DND-41 (cell line): ENCODE measurements at regions not wholly inside any gene's neighbourhood (a gene's known extent, or its start where the extent isn't known, plus 50 kb on each side); places are given as distances from the start of the nearest gene placed in this dataset.
A peak's percentile ranks its signal among the peaks of the same experiment; 100 is the strongest.
"Not testable (repeated sequence)": the region's sequence is repeated elsewhere in the genome, so short reads cannot be mapped to it uniquely, and the experiment has no call there.

Experiments used
- ATAC-seq: fragments of 200-7000 bp; cut with Tn5 transposase; 3 replicates; pipeline ENCODE4 v1.9.1; 2021; ENCODE audit warnings: low read depth; ENCODE audit not compliant: insufficient read depth
- DNase-seq: peaks from one replicate; pipeline ENCODE4 v3.0.0-alpha.2; 2020
- H2AFZ ChIP-seq: 2 replicates; pipeline ENCODE4 v1.6.0; 2012; ENCODE audit warnings: low read depth, low read length
- H3K27ac ChIP-seq: 2 replicates; pipeline ENCODE4 v1.5.1; 2012; ENCODE audit warnings: low read length, inconsistent platforms
- H3K27me3 ChIP-seq: fragments of 200-600 bp; sonication (generic); 2 replicates; pipeline ENCODE4 v1.6.0; 2012; ENCODE audit warnings: low read length, mild to moderate bottlenecking, inconsistent platforms; ENCODE audit not compliant: insufficient read depth, poor library complexity
- H3K36me3 ChIP-seq: 2 replicates; pipeline ENCODE4 v1.5.1; 2012; ENCODE audit warnings: low read length, inconsistent platforms; ENCODE audit not compliant: insufficient read depth
- H3K4me1 ChIP-seq: 2 replicates; pipeline ENCODE4 v1.5.1; 2012; ENCODE audit warnings: mild to moderate bottlenecking, low read length; ENCODE audit not compliant: insufficient read depth
- H3K4me2 ChIP-seq: 2 replicates; pipeline ENCODE4 v1.6.0; 2012; ENCODE audit warnings: mild to moderate bottlenecking, moderate library complexity, low read length, inconsistent platforms; ENCODE audit not compliant: insufficient read depth
- H3K4me3 ChIP-seq, 2 experiments: fragments of 200-600 bp in 1 of 2; shearing (Covaris generic) in 1 of 2; 2 replicates each; pipeline ENCODE4 v1.5.1; 2012 to 2016; ENCODE audit warnings: inconsistent platforms in 2 of 2, low read length in 2 of 2, mild to moderate bottlenecking in 2 of 2, low read depth in 1 of 2, moderate library complexity in 1 of 2
- H3K79me2 ChIP-seq: 2 replicates; pipeline ENCODE4 v1.6.0; 2012; ENCODE audit warnings: low read length, inconsistent platforms; ENCODE audit not compliant: insufficient read depth
- H3K9ac ChIP-seq: 2 replicates; pipeline ENCODE4 v1.6.0; 2012; ENCODE audit warnings: low read depth, mild to moderate bottlenecking, inconsistent platforms, low read length, moderate library complexity
- H3K9me3 ChIP-seq: 2 replicates; pipeline ENCODE4 v1.5.1; 2012; ENCODE audit warnings: low read length, moderate library complexity, mild to moderate bottlenecking, inconsistent platforms; ENCODE audit not compliant: insufficient read depth, severe bottlenecking
- H4K20me1 ChIP-seq: 2 replicates; pipeline ENCODE4 v1.6.0; 2012; ENCODE audit warnings: low read length; ENCODE audit not compliant: insufficient read depth
- EZH2 ChIP-seq: IDR thresholded peaks from 3 replicates; pipeline ENCODE4 v1.6.1; 2012; ENCODE audit warnings: borderline replicate concordance, low read depth, mild to moderate bottlenecking, moderate library complexity, low read length, inconsistent platforms; ENCODE audit not compliant: severe bottlenecking
- TF ChIP-seq, protein P1 (sequence below): IDR thresholded peaks from 2 replicates; pipeline ENCODE4 v1.5.1; 2012; ENCODE audit warnings: borderline replicate concordance, low read length, moderate library complexity, mild to moderate bottlenecking; ENCODE audit not compliant: poor library complexity, severe bottlenecking; ENCODE audit errors: extremely low read depth

DNA sequence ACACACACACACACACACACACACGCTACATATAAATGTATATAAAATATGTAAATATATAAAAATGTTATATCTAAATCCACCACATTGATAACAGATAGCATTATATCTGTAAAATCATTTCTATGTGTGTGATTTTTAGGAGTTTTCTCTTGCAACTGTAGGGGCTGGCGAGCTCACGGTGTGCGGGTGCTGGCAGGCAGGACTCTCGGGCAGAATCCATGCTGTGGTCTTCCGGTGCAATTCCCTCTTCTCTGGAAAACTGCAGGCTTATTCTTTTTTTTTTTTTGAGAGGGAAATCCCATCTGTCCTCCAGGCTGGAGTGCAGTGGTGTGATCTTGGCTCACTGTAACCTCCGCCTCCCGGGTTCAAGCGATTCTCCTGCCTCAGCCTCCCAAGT, 205.8 kb downstream of the NPIPB11 start:
- not testable (repeated sequence) for H3K27me3 ChIP-seq, H3K4me3 ChIP-seq, H3K36me3 ChIP-seq, H4K20me1 ChIP-seq, H3K27ac ChIP-seq, H3K9ac ChIP-seq, ATAC-seq, H3K79me2 ChIP-seq, H3K4me1 ChIP-seq, DNase-seq, H2AFZ ChIP-seq, H3K9me3 ChIP-seq, H3K4me2 ChIP-seq

GRCh38 chr16:29200135-29200601, 206.3 kb downstream of the NPIPB11 start:
- H3K36me3 ChIP-seq, H4K20me1 ChIP-seq, H3K27me3 ChIP-seq, H3K9ac ChIP-seq, H3K9me3 ChIP-seq, H3K4me2 ChIP-seq, ATAC-seq, H3K4me3 ChIP-seq, H3K27ac ChIP-seq, H3K79me2 ChIP-seq, H3K4me1 ChIP-seq, DNase-seq, H2AFZ ChIP-seq: not testable (repeated sequence)

GRCh38 chr16:29199626-29200025, 206.9 kb downstream of the NPIPB11 start:
- not testable (repeated sequence) for H4K20me1 ChIP-seq, H3K27me3 ChIP-seq, H3K79me2 ChIP-seq, H3K9ac ChIP-seq, H3K9me3 ChIP-seq, H3K27ac ChIP-seq, H3K4me1 ChIP-seq, H3K4me3 ChIP-seq, ATAC-seq, H3K4me2 ChIP-seq, H2AFZ ChIP-seq, H3K36me3 ChIP-seq, DNase-seq

- H3K79me2 ChIP-seq, result no peaks in the 10 kb centered on the region
- no peak overlapping the region for H3K9ac ChIP-seq
- H2AFZ ChIP-seq, result no peak overlapping the region
- TF ChIP-seq, protein P1, sequence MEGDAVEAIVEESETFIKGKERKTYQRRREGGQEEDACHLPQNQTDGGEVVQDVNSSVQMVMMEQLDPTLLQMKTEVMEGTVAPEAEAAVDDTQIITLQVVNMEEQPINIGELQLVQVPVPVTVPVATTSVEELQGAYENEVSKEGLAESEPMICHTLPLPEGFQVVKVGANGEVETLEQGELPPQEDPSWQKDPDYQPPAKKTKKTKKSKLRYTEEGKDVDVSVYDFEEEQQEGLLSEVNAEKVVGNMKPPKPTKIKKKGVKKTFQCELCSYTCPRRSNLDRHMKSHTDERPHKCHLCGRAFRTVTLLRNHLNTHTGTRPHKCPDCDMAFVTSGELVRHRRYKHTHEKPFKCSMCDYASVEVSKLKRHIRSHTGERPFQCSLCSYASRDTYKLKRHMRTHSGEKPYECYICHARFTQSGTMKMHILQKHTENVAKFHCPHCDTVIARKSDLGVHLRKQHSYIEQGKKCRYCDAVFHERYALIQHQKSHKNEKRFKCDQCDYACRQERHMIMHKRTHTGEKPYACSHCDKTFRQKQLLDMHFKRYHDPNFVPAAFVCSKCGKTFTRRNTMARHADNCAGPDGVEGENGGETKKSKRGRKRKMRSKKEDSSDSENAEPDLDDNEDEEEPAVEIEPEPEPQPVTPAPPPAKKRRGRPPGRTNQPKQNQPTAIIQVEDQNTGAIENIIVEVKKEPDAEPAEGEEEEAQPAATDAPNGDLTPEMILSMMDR, result no peak
- TF ChIP-seq EZH2, result no peak
- H3K9me3 ChIP-seq, result no peaks in the 10 kb centered on the region
- ATAC-seq (0 out of 3 replicates have a peak, but pooled peaks have one; percentile 19), DNase-seq (peak; percentile 12)
- H3K27me3 ChIP-seq, result no peaks in the 10 kb centered on the region
- H3K4me1 ChIP-seq, result no peaks in the 10 kb centered on the region
- H3K4me3 ChIP-seq, result no peak overlapping the region
- H3K36me3 ChIP-seq, result no peaks in the 10 kb centered on the region
- H3K4me2 ChIP-seq, result no peak overlapping the region
- no peak overlapping the region for H3K27ac ChIP-seq
- no peaks in the 10 kb centered on the region for H4K20me1 ChIP-seq
Measured at GRCh38 chr16:29198731-29199521, 207.6 kb downstream of the NPIPB11 start.

- no peaks in the 10 kb centered on the region for H3K36me3 ChIP-seq
- no peaks in the 10 kb centered on the region for H3K79me2 ChIP-seq
- TF ChIP-seq, protein P1, result no peak
- no peak for TF ChIP-seq EZH2
- no peaks in the 10 kb centered on the region for H4K20me1 ChIP-seq
- no peak for ATAC-seq
- H3K9me3 ChIP-seq, result no peaks in the 10 kb centered on the region
- no peak overlapping the region for H3K27ac ChIP-seq
- H3K9ac ChIP-seq, result no peak overlapping the region
- no peak overlapping the region for H2AFZ ChIP-seq
- no peaks in the 10 kb centered on the region for H3K27me3 ChIP-seq
- no peak overlapping the region for H3K4me2 ChIP-seq
- H3K4me1 ChIP-seq, result no peaks in the 10 kb centered on the region
- H3K4me3 ChIP-seq, result no peak overlapping the region
- no peak for DNase-seq
Measured at GRCh38 chr16:29198231-29198630, 208.3 kb downstream of the NPIPB11 start.

- not testable (repeated sequence) for H3K27ac ChIP-seq, H4K20me1 ChIP-seq, H3K79me2 ChIP-seq, H3K4me3 ChIP-seq, H3K4me1 ChIP-seq, H3K9ac ChIP-seq, ATAC-seq, H2AFZ ChIP-seq, H3K36me3 ChIP-seq, H3K9me3 ChIP-seq, DNase-seq, H3K4me2 ChIP-seq, H3K27me3 ChIP-seq
Measured at GRCh38 chr16:29197494-29198100, 208.9 kb downstream of the NPIPB11 start.
